ENCODE measurements at regions not wholly inside any gene's neighbourhood (a gene's known extent, or its start where the extent isn't known, plus 50 kb on each side); places are given as distances from the start of the nearest gene placed in this dataset.

GRCh38 chr5:39604491-39604890, 179.7 kb upstream of the DAB2 start:
- intact Hi-C loops (cut with DNase I) = no loop called here
- H3K4me3 ChIP-seq = no peak overlapping the region
- no peaks in the 10 kb centered on the region for H3K27me3 ChIP-seq
- DNase-seq = no peak
- H3K27ac ChIP-seq = no peak overlapping the region
- H3K9me3 ChIP-seq = no peaks in the 10 kb centered on the region
- no peak for TF ChIP-seq EP300 (IDR thresholded peaks at IDR 0.05)
- TF ChIP-seq CTCF (IDR thresholded peaks at IDR 0.05) = no peak
- no peak for TF ChIP-seq POLR2AphosphoS5 (IDR thresholded peaks at IDR 0.05)
- TF ChIP-seq POLR2A (IDR thresholded peaks at IDR 0.05) = no peak
- H3K36me3 ChIP-seq = no peaks in the 10 kb centered on the region
- WGBS, 2 donors = 24 to 61% methylated on average over 4 of the region's 4 CpGs
- no peaks in the 10 kb centered on the region for H3K4me1 ChIP-seq

- Histone ChIP-seq H3K27ac (no peak overlapping the region), H3K4me1 (no peaks in the 10 kb centered on the region), H3K4me3 (no peak overlapping the region), H3K36me3 (no peaks in the 10 kb centered on the region), H3K27me3 (no peaks in the 10 kb centered on the region), H3K9me3 (no peaks in the 10 kb centered on the region)
- no peak for DNase-seq
- 8 to 52% methylated on average over 5 of the region's 5 CpGs for WGBS, 2 donors
- intact Hi-C loops (cut with DNase I) = no loop called here
- TF ChIP-seq CTCF (IDR thresholded peaks at IDR 0.05) = peak in 3 of 4 experiments; percentile 12 to 43 (median 35)
- TF ChIP-seq POLR2A (IDR thresholded peaks at IDR 0.05) = no peak
Observed at GRCh38 chr5:39599721-39600431, 175.1 kb upstream of the DAB2 start.

GRCh38 chr5:39598661-39599248, 174.0 kb upstream of the DAB2 start:
- Histone ChIP-seq H3K27ac (no peak overlapping the region), H3K4me3 (no peak overlapping the region), H3K4me1 (no peaks in the 10 kb centered on the region), H3K9me3 (no peaks in the 10 kb centered on the region), H3K27me3 (no peaks in the 10 kb centered on the region), H3K36me3 (no peaks in the 10 kb centered on the region)
- WGBS, 2 donors = 89 to 91% methylated on average over 14 of the region's 14 CpGs
- DNase-seq = no peak
- TF ChIP-seq EP300 (IDR thresholded peaks at IDR 0.05) = no peak
- TF ChIP-seq CTCF (IDR thresholded peaks at IDR 0.05) = no peak
- no peak for TF ChIP-seq POLR2AphosphoS5 (IDR thresholded peaks at IDR 0.05)
- TF ChIP-seq POLR2A (IDR thresholded peaks at IDR 0.05) = no peak
- intact Hi-C loops (cut with DNase I) = no loop called here

- no peak for DNase-seq
- Histone ChIP-seq H3K36me3 (no peaks in the 10 kb centered on the region), H3K4me3 (no peak overlapping the region), H3K4me1 (no peaks in the 10 kb centered on the region), H3K27me3 (no peaks in the 10 kb centered on the region), H3K27ac (no peak overlapping the region), H3K9me3 (no peaks in the 10 kb centered on the region)
- WGBS, 2 donors = 93 to 94% methylated on average over 2 of the region's 2 CpGs
- TF ChIP-seq POLR2AphosphoS5 (IDR thresholded peaks at IDR 0.05) (no peak), POLR2A (IDR thresholded peaks at IDR 0.05) (no peak), CTCF (IDR thresholded peaks at IDR 0.05) (no peak), EP300 (IDR thresholded peaks at IDR 0.05) (no peak)
- intact Hi-C loops (cut with DNase I) = no loop called here
Observed at GRCh38 chr5:39588179-39588578, 163.4 kb upstream of the DAB2 start.

GRCh38 chr5:39587675-39588074, 162.9 kb upstream of the DAB2 start:
- no peaks in the 10 kb centered on the region for H3K36me3 ChIP-seq
- intact Hi-C loops (cut with DNase I) = no loop called here
- DNase-seq = no peak
- 76 to 91% methylated on average over 2 of the region's 2 CpGs for WGBS, 2 donors
- H3K4me3 ChIP-seq = no peak overlapping the region
- no peaks in the 10 kb centered on the region for H3K9me3 ChIP-seq
- no peak overlapping the region for H3K27ac ChIP-seq
- H3K27me3 ChIP-seq = no peaks in the 10 kb centered on the region
- H3K4me1 ChIP-seq = no peaks in the 10 kb centered on the region
- no peak for TF ChIP-seq CTCF (IDR thresholded peaks at IDR 0.05)
- no peak for TF ChIP-seq POLR2AphosphoS5 (IDR thresholded peaks at IDR 0.05)
- TF ChIP-seq EP300 (IDR thresholded peaks at IDR 0.05) = no peak
- no peak for TF ChIP-seq POLR2A (IDR thresholded peaks at IDR 0.05)
